ENCODE measurements at regions not wholly inside any gene's neighbourhood (a gene's known extent, or its start where the extent isn't known, plus 50 kb on each side); places are given as distances from the start of the nearest gene placed in this dataset.
"Not testable (repeated sequence)": the region's sequence is repeated elsewhere in the genome, so short reads cannot be mapped to it uniquely, and the experiment has no call there.

DNA sequence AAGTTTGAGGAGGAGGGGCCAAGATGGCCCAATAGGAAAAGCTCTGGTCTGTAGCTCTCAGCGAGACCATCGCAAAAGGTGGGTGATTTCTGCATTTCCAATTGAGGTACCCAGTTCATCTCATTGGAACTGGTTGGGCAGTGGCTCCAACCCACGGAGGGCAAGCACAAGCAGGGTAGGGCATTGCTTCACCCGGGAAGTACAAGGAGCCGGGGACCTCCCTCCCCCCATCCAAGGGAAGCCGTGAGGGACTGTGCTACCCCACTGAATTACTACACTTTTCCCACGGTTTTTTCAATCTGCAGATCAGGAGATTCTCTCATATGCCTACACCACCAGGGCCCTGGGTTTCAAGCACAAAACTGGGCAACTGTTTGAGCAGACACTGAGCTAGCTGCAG lies 58.0 kb upstream of the EFCAB3 start:
- H3K9me3 ChIP-seq (ENCODE audit: insufficient read depth, low read length), result no peaks in the 10 kb centered on the region
- no peak for TF ChIP-seq ZNF274 (IDR thresholded peaks at IDR 0.05; ENCODE audit: low read depth, low read length)
- no peak for DNase-seq (ENCODE audit: low read depth, low spot score)
- H3K27me3 ChIP-seq (ENCODE audit: insufficient read depth, insufficient read length), result no peaks in the 10 kb centered on the region
- H3K36me3 ChIP-seq (ENCODE audit: insufficient read depth, insufficient read length, low read length), result no peaks in the 10 kb centered on the region
- H3K4me3 ChIP-seq (ENCODE audit: insufficient read length, low read depth), result no peak overlapping the region
- no peak overlapping the region for H3K9ac ChIP-seq (ENCODE audit: insufficient read length, low read depth)
- H3K4me1 ChIP-seq (ENCODE audit: insufficient read depth, insufficient read length), result no peaks in the 10 kb centered on the region

GRCh38 chr17:62321451-62321850 lies 58.9 kb upstream of the EFCAB3 start:
- Histone ChIP-seq H3K4me1 (ENCODE audit: insufficient read depth, insufficient read length) (no peaks in the 10 kb centered on the region), H3K36me3 (ENCODE audit: insufficient read depth, insufficient read length, low read length) (no peaks in the 10 kb centered on the region), H3K4me3 (ENCODE audit: insufficient read length, low read depth) (no peak overlapping the region), H3K27me3 (ENCODE audit: insufficient read depth, insufficient read length) (no peaks in the 10 kb centered on the region), H3K9ac (ENCODE audit: insufficient read length, low read depth) (no peak overlapping the region), H3K9me3 (ENCODE audit: insufficient read depth, low read length) (no peaks in the 10 kb centered on the region)
- DNase-seq (ENCODE audit: low read depth, low spot score), result no peak
- TF ChIP-seq YY1 (IDR thresholded peaks at IDR 0.05; ENCODE audit: insufficient read depth, insufficient read length), result no peak
- no peak for TF ChIP-seq ZNF274 (IDR thresholded peaks at IDR 0.05; ENCODE audit: low read depth, low read length)
- TF ChIP-seq SUZ12 (IDR thresholded peaks at IDR 0.05; ENCODE audit: extremely low read depth, insufficient read depth, insufficient read length), result no peak

GRCh38 chr17:62319846-62320245 lies 60.5 kb upstream of the EFCAB3 start:
- no peak for DNase-seq (ENCODE audit: low read depth, low spot score)
- H3K9me3 ChIP-seq (ENCODE audit: insufficient read depth, low read length), result no peaks in the 10 kb centered on the region
- H3K27me3 ChIP-seq (ENCODE audit: insufficient read depth, insufficient read length), result no peaks in the 10 kb centered on the region
- H3K9ac ChIP-seq (ENCODE audit: insufficient read length, low read depth), result no peak overlapping the region
- TF ChIP-seq SUZ12 (IDR thresholded peaks at IDR 0.05; ENCODE audit: extremely low read depth, insufficient read depth, insufficient read length) (no peak), ZNF274 (IDR thresholded peaks at IDR 0.05; ENCODE audit: low read depth, low read length) (no peak), YY1 (IDR thresholded peaks at IDR 0.05; ENCODE audit: insufficient read depth, insufficient read length) (no peak)
- no peak overlapping the region for H3K4me3 ChIP-seq (ENCODE audit: insufficient read length, low read depth)
- no peaks in the 10 kb centered on the region for H3K36me3 ChIP-seq (ENCODE audit: insufficient read depth, insufficient read length, low read length)
- H3K4me1 ChIP-seq (ENCODE audit: insufficient read depth, insufficient read length), result no peaks in the 10 kb centered on the region

- no peak for TF ChIP-seq SUZ12 (IDR thresholded peaks at IDR 0.05; ENCODE audit: extremely low read depth, insufficient read depth, insufficient read length)
- TF ChIP-seq YY1 (IDR thresholded peaks at IDR 0.05; ENCODE audit: insufficient read depth, insufficient read length), result no peak
- no peak for TF ChIP-seq ZNF274 (IDR thresholded peaks at IDR 0.05; ENCODE audit: low read depth, low read length)
- Histone ChIP-seq H3K4me1 (ENCODE audit: insufficient read depth, insufficient read length) (no peaks in the 10 kb centered on the region), H3K27me3 (ENCODE audit: insufficient read depth, insufficient read length) (no peaks in the 10 kb centered on the region), H3K9me3 (ENCODE audit: insufficient read depth, low read length) (no peaks in the 10 kb centered on the region), H3K4me3 (ENCODE audit: insufficient read length, low read depth) (no peak overlapping the region), H3K9ac (ENCODE audit: insufficient read length, low read depth) (no peak overlapping the region), H3K36me3 (ENCODE audit: insufficient read depth, insufficient read length, low read length) (no peaks in the 10 kb centered on the region)
- no peak for DNase-seq (ENCODE audit: low read depth, low spot score)
Measured at GRCh38 chr17:62309396-62309795, 71.0 kb upstream of the EFCAB3 start.

- H3K27me3 ChIP-seq (ENCODE audit: insufficient read depth, insufficient read length), result no peaks in the 10 kb centered on the region
- TF ChIP-seq SUZ12 (IDR thresholded peaks at IDR 0.05; ENCODE audit: extremely low read depth, insufficient read depth, insufficient read length), result no peak
- H3K36me3 ChIP-seq (ENCODE audit: insufficient read depth, insufficient read length, low read length), result no peaks in the 10 kb centered on the region
- no peak for DNase-seq (ENCODE audit: low read depth, low spot score)
- H3K4me1 ChIP-seq (ENCODE audit: insufficient read depth, insufficient read length), result no peaks in the 10 kb centered on the region
- no peak overlapping the region for H3K9ac ChIP-seq (ENCODE audit: insufficient read length, low read depth)
- no peak overlapping the region for H3K4me3 ChIP-seq (ENCODE audit: insufficient read length, low read depth)
- H3K9me3 ChIP-seq (ENCODE audit: insufficient read depth, low read length), result no peaks in the 10 kb centered on the region
Measured at GRCh38 chr17:62307196-62307595, 73.2 kb upstream of the EFCAB3 start.

- TF ChIP-seq ZNF274 (IDR thresholded peaks at IDR 0.05; ENCODE audit: low read depth, low read length) (no peak), YY1 (IDR thresholded peaks at IDR 0.05; ENCODE audit: insufficient read depth, insufficient read length) (no peak), SUZ12 (IDR thresholded peaks at IDR 0.05; ENCODE audit: extremely low read depth, insufficient read depth, insufficient read length) (no peak)
- Histone ChIP-seq H3K36me3 (ENCODE audit: insufficient read depth, insufficient read length, low read length) (no peaks in the 10 kb centered on the region), H3K4me3 (ENCODE audit: insufficient read length, low read depth) (no peak overlapping the region), H3K4me1 (ENCODE audit: insufficient read depth, insufficient read length) (no peaks in the 10 kb centered on the region), H3K9ac (ENCODE audit: insufficient read length, low read depth) (no peak overlapping the region), H3K9me3 (ENCODE audit: insufficient read depth, low read length) (no peaks in the 10 kb centered on the region), H3K27me3 (ENCODE audit: insufficient read depth, insufficient read length) (no peaks in the 10 kb centered on the region)
- DNase-seq (ENCODE audit: low read depth, low spot score), result no peak
Measured at GRCh38 chr17:62303476-62303875, 76.9 kb upstream of the EFCAB3 start.

GRCh38 chr17:62300697-62301096 lies 79.7 kb upstream of the EFCAB3 start:
- Histone ChIP-seq H3K4me1 (ENCODE audit: insufficient read depth, insufficient read length) (no peaks in the 10 kb centered on the region), H3K27me3 (ENCODE audit: insufficient read depth, insufficient read length) (no peaks in the 10 kb centered on the region), H3K4me3 (ENCODE audit: insufficient read length, low read depth) (no peak overlapping the region), H3K9ac (ENCODE audit: insufficient read length, low read depth) (no peak overlapping the region), H3K36me3 (ENCODE audit: insufficient read depth, insufficient read length, low read length) (no peaks in the 10 kb centered on the region), H3K9me3 (ENCODE audit: insufficient read depth, low read length) (no peaks in the 10 kb centered on the region)
- no peak for DNase-seq (ENCODE audit: low read depth, low spot score)
- no peak for TF ChIP-seq SUZ12 (IDR thresholded peaks at IDR 0.05; ENCODE audit: extremely low read depth, insufficient read depth, insufficient read length)
- TF ChIP-seq YY1 (IDR thresholded peaks at IDR 0.05; ENCODE audit: insufficient read depth, insufficient read length), result no peak
- no peak for TF ChIP-seq ZNF274 (IDR thresholded peaks at IDR 0.05; ENCODE audit: low read depth, low read length)

- not testable (repeated sequence) for H3K27me3 ChIP-seq (ENCODE audit: insufficient read depth, insufficient read length); H3K36me3 ChIP-seq (ENCODE audit: insufficient read depth, insufficient read length, low read length); H3K9me3 ChIP-seq (ENCODE audit: insufficient read depth, low read length); H3K9ac ChIP-seq (ENCODE audit: insufficient read length, low read depth); H3K4me1 ChIP-seq (ENCODE audit: insufficient read depth, insufficient read length); H3K4me3 ChIP-seq (ENCODE audit: insufficient read length, low read depth); DNase-seq (ENCODE audit: low read depth, low spot score)
Measured at GRCh38 chr17:62275290-62275689, 105.1 kb upstream of the EFCAB3 start.

- H3K4me1 ChIP-seq (ENCODE audit: insufficient read depth, insufficient read length); H3K36me3 ChIP-seq (ENCODE audit: insufficient read depth, insufficient read length, low read length); H3K9ac ChIP-seq (ENCODE audit: insufficient read length, low read depth); H3K9me3 ChIP-seq (ENCODE audit: insufficient read depth, low read length); H3K4me3 ChIP-seq (ENCODE audit: insufficient read length, low read depth); H3K27me3 ChIP-seq (ENCODE audit: insufficient read depth, insufficient read length); DNase-seq (ENCODE audit: low read depth, low spot score): not testable (repeated sequence)
Measured at GRCh38 chr17:62268361-62268760, 112.0 kb upstream of the EFCAB3 start.

- DNase-seq (ENCODE audit: low read depth, low spot score); H3K36me3 ChIP-seq (ENCODE audit: insufficient read depth, insufficient read length, low read length); H3K9ac ChIP-seq (ENCODE audit: insufficient read length, low read depth); H3K27me3 ChIP-seq (ENCODE audit: insufficient read depth, insufficient read length); H3K4me3 ChIP-seq (ENCODE audit: insufficient read length, low read depth); H3K4me1 ChIP-seq (ENCODE audit: insufficient read depth, insufficient read length); H3K9me3 ChIP-seq (ENCODE audit: insufficient read depth, low read length): not testable (repeated sequence)
Measured at GRCh38 chr17:62264974-62265373, 115.4 kb upstream of the EFCAB3 start.

DNA sequence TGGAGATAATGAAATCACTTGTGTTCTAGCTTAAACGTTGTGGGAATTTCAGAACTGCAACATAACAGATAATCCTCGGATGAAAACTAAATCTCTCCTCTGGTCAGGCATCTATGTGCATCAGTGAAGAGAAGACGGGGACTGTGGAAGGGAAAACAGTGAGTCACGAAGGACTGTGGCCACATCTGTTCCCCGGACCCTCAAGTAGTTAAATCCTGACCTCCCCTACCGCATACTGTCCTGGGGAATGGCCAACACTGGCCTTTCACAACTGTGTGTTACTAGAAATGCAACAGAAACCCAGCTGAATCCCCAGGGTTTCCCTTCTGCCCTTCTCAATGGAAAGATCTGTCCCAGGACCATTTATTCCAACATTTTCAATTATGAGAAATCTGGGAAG lies 124.6 kb upstream of the EFCAB3 start:
- not testable (repeated sequence) for H3K9ac ChIP-seq (ENCODE audit: insufficient read length, low read depth); H3K4me3 ChIP-seq (ENCODE audit: insufficient read length, low read depth); H3K9me3 ChIP-seq (ENCODE audit: insufficient read depth, low read length); DNase-seq (ENCODE audit: low read depth, low spot score); H3K4me1 ChIP-seq (ENCODE audit: insufficient read depth, insufficient read length); H3K27me3 ChIP-seq (ENCODE audit: insufficient read depth, insufficient read length); H3K36me3 ChIP-seq (ENCODE audit: insufficient read depth, insufficient read length, low read length)
